NOMO-1 treated with DMSO at 0.1 percent for 48 hours (cell line): ENCODE measurements at regions not wholly inside any gene's neighbourhood (a gene's known extent, or its start where the extent isn't known, plus 50 kb on each side); places are given as distances from the start of the nearest gene placed in this dataset.

Source experiments
- DNase-seq: peaks from one replicate; lab custom pipeline; 2025; ENCODE audit not compliant: unreplicated experiment; lab: John Stamatoyannopoulos, UW

DNA sequence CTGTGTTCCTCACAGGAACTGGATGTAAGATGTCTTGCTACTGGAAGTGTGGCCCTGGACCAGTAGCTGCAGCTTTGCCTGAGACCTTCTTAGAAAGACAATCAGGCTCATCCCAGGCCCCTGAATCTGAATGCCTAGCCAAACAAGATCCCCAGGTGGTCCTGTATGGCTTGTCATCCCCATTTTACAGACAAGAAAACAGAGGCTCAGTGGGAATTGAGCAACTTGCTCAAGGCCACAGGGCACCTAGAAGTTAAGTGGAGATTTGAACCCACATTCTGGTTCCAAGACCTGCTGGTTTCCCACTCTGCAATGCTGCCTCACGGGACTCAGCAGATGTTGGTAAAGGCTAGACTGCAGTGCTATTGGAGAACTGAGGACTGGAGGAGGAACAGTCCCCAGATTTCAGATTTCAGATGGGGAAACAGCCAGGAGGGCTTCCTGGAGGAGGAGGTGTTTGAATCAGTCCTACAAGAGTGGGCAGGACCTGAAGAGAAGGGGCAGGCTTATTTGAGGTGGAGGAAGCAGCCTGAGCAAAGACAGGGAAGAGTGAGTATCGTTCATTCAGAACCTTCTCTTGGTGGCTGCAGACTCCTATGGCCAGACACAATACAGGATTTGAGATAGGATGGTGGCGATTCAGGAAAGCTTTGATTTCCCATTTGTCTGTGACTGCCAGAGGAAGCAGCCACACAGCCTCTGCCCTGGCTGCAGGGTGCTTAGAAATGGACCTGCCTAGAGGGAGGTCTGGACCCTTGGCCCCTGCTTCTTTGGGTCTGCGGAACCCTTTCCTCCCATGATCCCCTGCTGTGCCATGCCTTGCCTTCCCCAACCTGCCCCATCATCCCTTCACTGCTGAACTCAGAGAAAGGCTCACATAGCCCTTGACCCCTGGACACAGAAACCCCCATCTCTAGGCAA is 233.4 kb upstream of the NLRP1 start:
- no peak for DNase-seq

DNA sequence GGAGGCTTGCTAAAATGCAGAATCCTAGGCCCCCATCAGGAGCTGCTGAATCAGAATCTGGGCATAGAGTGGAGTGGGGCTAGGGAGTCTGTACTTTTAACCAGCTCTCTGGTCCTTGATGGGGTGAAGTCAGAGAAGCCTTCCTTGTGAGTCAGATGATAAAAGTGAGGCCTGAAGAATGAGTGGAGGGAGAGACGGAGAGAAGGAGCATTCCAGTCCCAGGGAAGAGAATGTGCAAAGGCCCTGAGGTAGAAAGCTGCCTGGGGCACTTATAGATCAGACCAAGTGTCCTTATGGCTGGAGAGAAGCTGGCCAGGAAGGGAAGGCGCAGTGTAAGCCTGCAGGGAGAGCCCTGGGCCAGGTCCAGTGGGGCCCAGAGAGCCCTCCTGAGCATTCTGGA is 235.1 kb upstream of the NLRP1 start:
- no peak for DNase-seq

GRCh38 chr17:5819921-5820685 is 235.8 kb upstream of the NLRP1 start:
- no peak for DNase-seq

GRCh38 chr17:5820721-5821456 is 236.6 kb upstream of the NLRP1 start:
- DNase-seq = no peak

GRCh38 chr17:5821803-5822202 is 237.5 kb upstream of the NLRP1 start:
- no peak for DNase-seq

DNA sequence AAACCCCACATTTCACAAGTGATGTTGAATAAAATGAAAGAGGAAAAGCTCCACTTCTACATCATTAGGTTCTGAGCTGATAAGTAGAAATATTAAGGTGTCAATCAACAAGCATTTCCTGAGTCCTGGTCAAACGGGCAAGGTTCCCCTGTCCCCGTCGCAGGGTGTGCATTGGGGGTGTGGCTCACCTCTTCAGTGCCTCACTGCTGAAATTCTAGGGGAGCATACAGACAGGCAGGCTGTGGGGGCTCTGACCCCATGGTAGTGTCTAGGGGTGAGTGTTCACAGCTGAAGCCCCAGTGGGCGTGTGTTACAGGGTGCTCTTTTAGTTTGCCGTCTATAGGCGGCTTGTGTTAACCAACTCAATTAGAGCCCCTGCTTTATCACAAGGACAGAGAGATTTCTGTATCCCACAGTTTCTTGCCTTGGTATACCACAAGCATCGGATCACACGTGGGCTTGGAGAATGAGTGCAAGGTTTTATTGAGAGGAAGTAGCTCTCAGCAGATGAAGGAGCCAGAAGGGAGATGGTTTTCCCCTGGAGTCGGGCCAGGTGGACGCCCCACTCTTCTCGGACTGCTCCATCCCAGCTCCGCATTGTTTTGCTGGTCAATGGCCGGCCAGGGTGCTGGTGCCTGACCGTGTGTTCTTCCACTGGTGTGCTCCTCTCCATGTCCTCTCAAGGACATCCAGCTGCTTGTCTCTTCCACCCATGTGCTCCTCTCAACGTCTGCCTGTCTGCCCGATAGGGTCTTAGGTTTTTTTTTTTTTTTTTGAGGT is 238.2 kb upstream of the NLRP1 start:
- no peak for DNase-seq

DNA sequence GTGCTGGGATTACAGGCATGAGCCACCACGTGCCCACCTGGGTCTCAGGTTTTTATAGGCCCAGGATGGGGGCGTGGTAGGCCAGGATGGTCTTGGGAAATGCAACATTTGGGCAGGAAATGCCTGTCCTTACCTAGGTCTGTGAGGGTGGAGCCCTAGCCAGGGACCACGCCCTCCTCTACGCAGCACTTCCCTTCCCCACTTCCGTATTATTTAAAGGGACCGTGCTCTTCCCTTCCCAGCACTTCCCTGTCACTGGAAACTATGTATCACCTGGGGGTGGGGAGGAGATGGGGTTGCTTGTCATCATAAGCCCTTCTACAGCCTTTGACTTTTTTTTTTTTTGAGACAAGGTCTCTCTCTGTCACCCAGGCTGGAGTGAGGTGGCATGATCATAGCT is 238.9 kb upstream of the NLRP1 start:
- DNase-seq = no peak

- no peak for DNase-seq
These were observed 241.5 kb upstream of the NLRP1 start for GRCh38 chr17:5825717-5826330.

- no peak for DNase-seq
These were observed 242.1 kb upstream of the NLRP1 start for GRCh38 chr17:5826384-5826783.

DNA sequence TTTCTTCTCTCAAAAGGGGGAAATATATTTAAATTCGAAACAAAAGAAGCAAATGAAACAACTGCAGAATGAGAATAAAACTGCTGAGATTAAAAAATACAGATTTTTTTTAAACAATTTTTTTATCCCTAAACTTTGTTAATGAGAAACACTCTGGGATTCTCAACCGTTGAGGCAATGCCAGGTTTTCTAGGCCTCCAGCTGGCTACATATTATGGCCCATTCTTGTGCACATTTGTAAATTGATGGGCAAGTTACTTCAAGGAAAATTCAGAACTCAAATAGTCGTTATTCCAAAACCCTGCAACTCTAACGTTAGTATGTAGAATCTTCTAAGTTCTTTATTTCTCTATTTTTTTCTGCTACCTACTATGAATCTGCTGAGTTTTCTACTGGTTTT is 239.3 kb upstream of the WSCD1 start:
- no peak for DNase-seq

GRCh38 chr17:5832886-5833285 is 237.3 kb upstream of the WSCD1 start:
- DNase-seq = no peak

DNA sequence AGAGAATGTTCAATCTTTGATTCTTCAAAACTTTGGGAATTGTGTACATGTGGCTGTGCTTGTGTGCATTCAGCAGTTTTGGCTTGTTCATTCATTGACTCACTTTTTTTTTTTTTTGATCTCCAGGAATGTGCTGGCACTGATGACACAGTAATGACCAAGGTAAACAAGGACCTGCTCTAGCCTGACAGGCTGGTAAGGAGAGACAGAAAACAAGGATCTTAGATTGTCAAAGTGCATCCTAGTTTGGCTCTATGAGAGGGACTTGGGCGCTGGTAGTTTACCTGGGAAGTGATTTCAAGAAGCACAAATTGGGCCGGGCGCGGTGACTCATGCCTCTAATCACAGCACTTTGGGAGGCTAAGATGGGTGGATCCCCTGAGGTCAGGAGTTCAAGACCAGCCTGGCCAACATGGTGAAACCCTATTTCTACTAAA is 233.1 kb upstream of the WSCD1 start:
- no peak for DNase-seq

- DNase-seq = no peak
These were observed 231.4 kb upstream of the WSCD1 start for GRCh38 chr17:5838661-5839300.

GRCh38 chr17:5840811-5841446 is 229.2 kb upstream of the WSCD1 start:
- DNase-seq = no peak

GRCh38 chr17:5841862-5842261 is 228.3 kb upstream of the WSCD1 start:
- DNase-seq = no peak

DNA sequence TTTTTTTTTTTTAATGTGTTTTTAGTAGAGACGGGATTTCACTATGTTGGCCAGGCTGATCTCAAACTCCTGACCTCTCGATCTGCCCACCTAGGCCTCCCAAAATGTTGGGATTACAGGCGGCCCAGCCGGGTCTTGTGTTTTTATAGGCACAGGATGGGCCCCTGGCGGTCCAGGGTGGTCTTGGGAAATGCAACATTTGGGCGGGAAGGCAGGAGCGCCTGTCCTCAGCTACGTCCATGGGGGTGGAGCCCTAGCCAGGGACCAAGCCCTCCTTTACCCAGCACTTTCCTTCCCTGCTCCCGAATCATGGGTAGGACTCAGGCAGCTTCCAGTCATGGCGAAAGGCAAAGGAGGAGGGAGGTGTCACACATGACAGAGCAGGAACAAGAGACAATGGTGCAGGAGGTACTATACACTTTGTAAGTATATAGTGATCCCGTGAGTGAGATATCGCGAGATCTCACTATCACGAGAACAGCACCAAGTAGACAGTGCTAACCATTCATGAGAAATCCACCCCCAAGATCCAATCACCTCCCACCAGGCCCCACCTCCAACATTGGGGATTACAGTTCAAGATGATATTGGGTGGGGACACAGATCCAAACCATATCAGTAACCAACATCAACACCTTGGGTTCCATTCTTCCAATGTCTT is 226.7 kb upstream of the WSCD1 start:
- DNase-seq = no peak

- DNase-seq = no peak
These were observed 224.2 kb upstream of the WSCD1 start for GRCh38 chr17:5846001-5846400.

DNA sequence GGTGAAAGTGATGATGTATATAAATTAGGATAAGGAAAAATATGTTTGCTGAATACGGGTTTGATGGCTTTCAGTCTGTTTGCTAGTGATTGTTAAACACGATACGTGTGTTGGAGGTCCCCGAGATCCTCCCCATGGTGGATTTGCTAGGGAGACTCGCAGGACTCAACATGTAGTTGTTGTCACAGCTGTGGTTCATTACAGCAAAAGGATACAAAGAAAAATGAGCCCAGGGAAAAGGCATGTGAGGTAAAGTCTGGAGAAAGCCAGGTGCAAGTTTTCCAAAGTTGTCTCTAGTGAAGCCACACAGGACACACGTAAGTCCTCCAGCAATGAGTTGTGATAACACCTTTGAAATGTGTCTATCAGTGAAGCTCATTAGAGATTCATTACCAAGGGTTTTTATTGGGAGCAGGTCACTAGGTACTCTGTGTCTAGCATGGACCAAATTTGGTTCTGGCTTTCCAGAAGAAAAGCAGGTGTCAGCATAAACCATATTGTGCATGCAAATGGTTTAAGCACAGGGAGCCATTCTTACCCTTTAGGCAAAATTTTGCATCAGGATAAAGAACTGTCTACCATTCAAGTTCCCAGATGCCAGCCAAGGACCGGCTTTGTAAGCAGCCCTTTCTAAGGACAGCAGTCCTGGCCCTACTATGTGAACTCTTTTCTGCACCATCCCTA is 215.2 kb upstream of the WSCD1 start:
- DNase-seq = no peak
